HG02885 (cell line): ENCODE measurements at regions not wholly inside any gene's neighbourhood (a gene's known extent, or its start where the extent isn't known, plus 50 kb on each side); places are given as distances from the start of the nearest gene placed in this dataset.
"Not testable (repeated sequence)": the region's sequence is repeated elsewhere in the genome, so short reads cannot be mapped to it uniquely, and the experiment has no call there.

Experiments used
- ATAC-seq: cut with Tn5 transposase; IDR thresholded peaks from one replicate; pipeline ENCODE4 v1.9.1; 2021; ENCODE audit warnings: mild to moderate bottlenecking; ENCODE audit not compliant: unreplicated experiment, poor library complexity

DNA sequence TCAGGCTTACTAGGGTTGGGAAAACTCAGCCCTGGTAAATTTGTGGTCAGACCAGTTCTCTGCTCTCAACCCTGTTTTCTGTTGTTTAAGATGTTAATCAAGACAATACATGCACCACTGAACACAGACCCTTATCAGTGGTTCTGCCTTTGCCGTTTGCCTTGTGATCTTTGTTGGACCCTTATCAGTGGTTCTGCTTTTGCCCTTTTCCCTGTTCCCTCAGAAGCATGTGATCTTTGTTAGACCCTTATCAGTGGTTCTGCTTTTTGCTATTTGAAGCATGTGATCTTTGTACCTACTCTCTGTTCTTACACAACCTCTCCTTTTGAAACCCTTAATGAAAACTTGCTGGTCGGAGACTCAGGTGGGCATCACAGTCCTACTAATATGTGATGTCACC lies 133.9 kb upstream of the NBPF11 start:
- ATAC-seq: not testable (repeated sequence)

DNA sequence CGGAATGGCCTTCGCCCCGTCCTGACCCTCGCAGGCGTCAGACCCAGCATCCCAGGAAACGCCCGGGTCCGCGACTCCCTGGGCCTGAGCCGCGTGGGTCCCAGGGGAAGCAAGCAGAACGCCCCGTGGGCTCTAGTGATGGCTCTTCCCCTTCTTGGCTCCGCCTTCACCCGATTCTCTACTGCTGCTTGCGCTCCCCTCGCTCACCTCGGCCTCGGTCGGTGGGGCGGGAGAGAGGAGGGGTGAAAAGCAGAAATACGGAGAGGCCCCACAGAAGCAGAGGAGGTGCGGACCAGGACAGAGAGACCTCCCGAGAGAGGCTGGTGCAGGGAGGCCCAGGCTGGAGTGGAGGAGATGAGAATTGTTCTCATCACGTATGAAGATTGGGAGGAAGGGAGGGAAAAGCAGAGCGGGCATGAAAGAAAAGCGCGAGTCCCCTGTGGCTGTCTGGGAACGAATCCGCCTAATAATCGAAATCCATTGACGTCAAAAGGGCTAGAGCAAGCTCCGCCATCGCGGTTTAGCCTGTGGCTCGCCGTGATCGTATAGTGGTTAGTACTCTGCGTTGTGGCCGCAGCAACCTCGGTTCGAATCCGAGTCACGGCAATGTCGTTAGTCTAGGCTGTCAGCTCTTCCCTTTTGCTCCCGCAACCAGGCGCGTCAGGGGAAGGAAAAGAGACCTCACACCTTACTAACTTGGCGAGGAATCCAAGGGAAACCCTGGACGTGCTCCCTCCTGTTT lies 128.9 kb upstream of the NBPF11 start:
- ATAC-seq: peak; percentile 78

- not testable (repeated sequence) for ATAC-seq
These were observed 127.0 kb upstream of the NBPF11 start for GRCh38 chr1:148279002-148279542.

DNA sequence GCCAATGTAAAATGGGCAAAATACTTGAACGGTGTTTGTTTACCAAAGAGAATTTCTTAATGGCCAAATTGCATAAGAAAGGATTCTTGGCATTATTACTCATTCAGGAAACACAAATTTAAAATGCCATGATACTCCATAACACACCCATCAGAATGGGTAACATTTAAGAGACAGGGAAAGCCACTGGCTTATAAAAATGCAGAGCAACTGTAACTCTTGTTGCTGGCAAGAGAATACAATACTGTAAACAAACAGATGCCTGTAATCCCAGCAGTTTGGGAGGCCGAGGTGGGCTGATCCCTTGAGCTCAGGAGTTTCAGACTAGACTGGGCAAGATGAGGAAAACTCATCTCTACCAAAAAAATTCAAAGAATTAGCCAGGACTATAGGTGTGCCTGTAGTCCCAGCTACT lies 125.8 kb upstream of the NBPF11 start:
- ATAC-seq: not testable (repeated sequence)

GRCh38 chr1:148267066-148267465 lies 115.0 kb upstream of the NBPF11 start:
- not testable (repeated sequence) for ATAC-seq

DNA sequence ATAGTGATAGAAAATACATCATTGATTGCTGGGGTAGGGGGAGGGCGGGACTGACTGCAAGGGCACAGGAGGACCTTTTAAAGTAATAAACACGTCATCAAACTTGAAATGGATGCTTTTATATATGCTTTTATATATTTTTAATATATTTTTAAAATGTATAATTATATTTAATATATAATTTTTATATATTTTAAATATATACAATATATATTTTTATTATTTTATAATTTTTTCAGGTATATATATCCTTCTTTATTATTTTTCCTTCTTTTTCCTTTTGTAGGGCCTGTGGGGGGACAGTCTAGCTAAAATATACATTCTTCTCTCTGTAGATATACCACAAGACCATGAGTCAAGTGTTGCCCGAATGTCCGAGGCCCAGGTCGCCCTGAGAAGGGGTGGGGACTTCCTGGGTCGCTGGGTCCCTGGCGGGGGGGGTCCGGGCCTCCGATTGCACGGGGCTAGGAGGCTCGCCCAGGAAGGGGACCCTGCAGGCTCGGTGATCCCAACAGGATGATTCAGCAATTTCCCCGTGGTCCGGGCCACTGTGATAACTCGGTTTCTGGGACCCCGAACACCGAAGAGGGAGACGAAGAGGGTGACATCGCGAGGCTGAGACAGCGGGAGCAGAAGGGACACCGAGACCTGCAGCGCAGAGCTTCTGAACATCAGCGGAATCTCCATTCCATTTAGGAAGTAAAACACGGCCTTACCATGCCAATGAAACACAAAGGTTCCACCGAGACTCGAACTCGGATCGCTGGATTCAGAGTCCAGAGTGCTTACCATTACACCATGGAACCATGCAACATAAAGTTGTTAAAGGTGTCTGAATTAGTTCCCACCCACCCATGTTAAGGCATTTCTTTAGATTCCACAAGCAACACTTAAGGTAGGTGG lies 112.5 kb upstream of the NBPF11 start:
- ATAC-seq: peak; percentile 38

DNA sequence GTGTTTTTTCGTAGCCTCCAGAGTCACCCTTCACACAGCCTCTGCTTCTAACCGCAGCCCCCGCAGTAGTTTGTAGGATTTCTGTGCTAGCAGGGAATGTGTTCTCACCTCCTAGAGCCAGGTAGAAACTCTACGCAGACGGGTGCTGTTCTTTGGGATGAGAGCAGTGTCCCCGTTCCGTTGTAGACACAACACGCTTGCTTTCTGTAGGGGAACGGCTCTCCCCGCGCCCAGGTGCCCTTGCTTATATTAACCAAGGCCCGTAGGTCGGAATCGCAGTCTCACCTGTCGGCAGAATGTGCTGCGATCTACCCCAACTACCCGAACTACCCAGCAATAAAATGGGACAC lies 111.8 kb upstream of the NBPF11 start:
- peak; percentile 5 for ATAC-seq

GRCh38 chr1:148263128-148263905 lies 111.2 kb upstream of the NBPF11 start:
- ATAC-seq: peak; percentile 68

DNA sequence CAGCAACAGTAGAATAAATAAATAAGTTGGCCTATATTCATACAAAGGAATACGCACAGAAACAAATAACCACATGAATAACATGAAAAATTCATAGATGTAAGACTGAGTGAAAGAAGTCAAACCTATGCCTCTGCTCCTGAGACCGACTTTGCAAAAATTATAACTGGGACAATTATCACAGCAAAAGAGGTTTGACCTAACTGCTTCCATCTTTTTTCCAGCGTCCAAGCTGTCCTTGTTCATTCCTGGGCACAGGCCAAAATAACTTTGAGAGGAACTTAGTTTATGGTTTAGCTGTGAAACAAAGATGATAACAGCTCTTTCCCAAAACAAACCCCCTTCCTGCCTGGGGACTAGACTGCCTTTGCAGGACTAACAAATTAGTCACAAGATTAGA lies 109.6 kb upstream of the NBPF11 start:
- not testable (repeated sequence) for ATAC-seq

DNA sequence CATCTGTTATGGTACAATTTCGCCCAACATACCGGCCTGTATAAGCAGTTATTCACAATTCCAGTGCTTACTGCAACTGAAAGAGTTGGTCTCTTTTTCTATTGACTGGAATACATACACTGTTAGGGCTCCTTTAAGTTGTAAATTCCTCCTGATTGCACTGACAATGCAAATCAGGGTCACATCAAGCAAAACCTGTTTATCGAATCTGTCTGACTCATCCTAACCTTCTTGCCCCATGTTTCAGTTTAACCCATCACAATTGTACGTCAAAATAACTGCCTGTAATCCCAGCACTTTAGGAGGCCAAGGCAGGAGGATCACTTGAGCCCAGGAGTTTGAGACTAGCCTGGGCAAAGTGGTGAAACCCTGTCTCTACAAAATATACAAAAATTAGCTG lies 105.8 kb upstream of the NBPF11 start:
- not testable (repeated sequence) for ATAC-seq

GRCh38 chr1:148254611-148255429 lies 102.7 kb upstream of the NBPF11 start:
- not testable (repeated sequence) for ATAC-seq

DNA sequence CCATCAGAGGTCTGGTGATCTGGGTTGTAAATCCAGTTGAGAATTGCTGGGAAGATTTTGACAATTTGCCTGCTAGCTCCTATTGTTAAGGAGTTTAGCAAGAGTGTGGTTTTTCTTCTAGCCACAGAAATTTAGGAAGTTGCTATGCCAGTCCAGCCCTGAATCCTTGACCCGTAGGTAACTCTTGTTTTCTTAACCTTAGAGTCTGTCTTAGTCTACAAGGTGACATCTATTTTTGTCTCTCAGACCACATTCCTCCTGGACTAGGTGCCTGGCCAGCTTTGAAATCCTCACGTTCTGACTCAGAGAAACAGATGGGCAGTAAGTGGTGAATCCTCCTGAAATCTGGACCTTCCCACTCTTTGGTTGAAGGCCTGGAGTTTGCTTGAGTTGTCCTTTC lies 101.7 kb upstream of the NBPF11 start:
- not testable (repeated sequence) for ATAC-seq

- not testable (repeated sequence) for ATAC-seq
These were observed 96.7 kb upstream of the NBPF11 start for GRCh38 chr1:148248798-148249197.

DNA sequence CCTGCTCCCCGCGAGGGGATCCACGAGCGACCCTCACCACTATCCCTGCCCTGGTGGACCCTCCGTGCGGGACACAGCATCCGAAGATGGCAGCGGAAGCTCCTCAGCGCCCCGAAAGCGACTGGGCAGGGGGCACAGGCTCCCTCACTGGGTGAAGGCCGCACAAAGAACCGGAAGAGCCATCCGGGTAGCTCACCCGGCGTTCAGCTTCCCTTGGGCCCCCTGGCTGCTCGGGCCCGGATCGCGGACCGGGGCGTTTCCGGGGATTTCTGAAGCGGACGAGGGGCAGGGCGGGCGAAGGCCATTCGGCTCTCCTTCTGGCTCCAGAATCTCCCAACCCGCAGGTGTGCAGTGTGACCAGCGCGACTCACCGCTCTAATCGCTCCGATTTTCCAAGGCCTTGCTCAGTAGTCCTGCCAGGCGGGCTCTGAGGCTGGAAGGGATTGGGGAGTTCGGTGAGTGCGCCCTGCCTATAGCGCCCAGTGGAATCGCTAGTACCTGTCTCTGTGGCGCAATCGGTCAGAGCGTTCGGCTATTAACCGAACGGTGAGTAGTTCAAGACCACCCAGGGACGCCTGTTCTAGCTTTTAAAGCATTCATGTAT lies 94.3 kb upstream of the NBPF11 start:
- not testable (repeated sequence) for ATAC-seq

- not testable (repeated sequence) for ATAC-seq
These were observed 93.8 kb upstream of the NBPF11 start for GRCh38 chr1:148245843-148246242.

- not testable (repeated sequence) for ATAC-seq
These were observed 93.4 kb upstream of the NBPF11 start for GRCh38 chr1:148245443-148245842.

DNA sequence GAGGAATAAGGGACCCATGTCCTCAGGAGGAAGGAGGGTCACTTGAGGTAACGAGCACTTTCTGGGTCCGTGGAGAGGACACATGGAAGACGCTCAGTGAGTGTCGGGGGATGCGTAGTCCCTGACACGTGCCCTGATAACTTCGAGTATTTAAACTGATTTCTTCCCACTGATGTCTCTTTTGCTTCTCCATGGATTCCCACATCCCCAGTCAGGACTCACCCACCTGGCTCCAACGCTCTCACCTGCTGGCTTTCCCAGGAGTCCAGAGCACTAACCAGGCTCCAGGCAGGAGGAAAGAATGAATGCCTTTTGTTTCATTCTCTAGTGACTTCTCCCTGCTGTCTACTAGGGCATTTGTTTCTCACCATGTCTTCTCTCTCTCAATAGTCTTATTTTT lies 81.2 kb upstream of the NBPF11 start:
- not testable (repeated sequence) for ATAC-seq

GRCh38 chr1:148228846-148229245 lies 76.8 kb upstream of the NBPF11 start:
- ATAC-seq: not testable (repeated sequence)
